HG02870 (cell line): ENCODE measurements at regions not wholly inside any gene's neighbourhood (a gene's known extent, or its start where the extent isn't known, plus 50 kb on each side); places are given as distances from the start of the nearest gene placed in this dataset.
"Not testable (repeated sequence)": the region's sequence is repeated elsewhere in the genome, so short reads cannot be mapped to it uniquely, and the experiment has no call there.

Source experiments
- ATAC-seq: cut with Tn5 transposase; IDR thresholded peaks from one replicate; pipeline ENCODE4 v1.9.1; 2021; ENCODE audit warnings: mild to moderate bottlenecking, moderate library complexity; ENCODE audit not compliant: unreplicated experiment

GRCh38 chr17:45646288-45646988 is 137.7 kb upstream of the CRHR1 start:
- no peak for ATAC-seq

- ATAC-seq = no peak
Observed at GRCh38 chr17:45648642-45649041, 135.5 kb upstream of the CRHR1 start.

GRCh38 chr17:45649796-45650195 is 134.3 kb upstream of the CRHR1 start:
- no peak for ATAC-seq

- ATAC-seq = no peak
Observed at GRCh38 chr17:45650561-45650960, 133.6 kb upstream of the CRHR1 start.

- no peak for ATAC-seq
Observed at GRCh38 chr17:45651145-45651709, 132.9 kb upstream of the CRHR1 start.

GRCh38 chr17:45653616-45654015 is 130.5 kb upstream of the CRHR1 start:
- no peak for ATAC-seq

GRCh38 chr17:45656527-45657181 is 127.5 kb upstream of the CRHR1 start:
- ATAC-seq = no peak

- ATAC-seq = no peak
Observed at GRCh38 chr17:45660474-45660873, 123.6 kb upstream of the CRHR1 start.

- ATAC-seq = no peak
Observed at GRCh38 chr17:45662432-45662831, 121.7 kb upstream of the CRHR1 start.

GRCh38 chr17:45663772-45664171 is 120.3 kb upstream of the CRHR1 start:
- no peak for ATAC-seq

GRCh38 chr17:45664921-45665320 is 119.2 kb upstream of the CRHR1 start:
- no peak for ATAC-seq

GRCh38 chr17:45666046-45666600 is 118.0 kb upstream of the CRHR1 start:
- ATAC-seq = no peak

GRCh38 chr17:45666641-45667040 is 117.5 kb upstream of the CRHR1 start:
- ATAC-seq = no peak

GRCh38 chr17:45667591-45668171 is 116.4 kb upstream of the CRHR1 start:
- ATAC-seq = no peak

GRCh38 chr17:45668316-45668715 is 115.8 kb upstream of the CRHR1 start:
- ATAC-seq = no peak

GRCh38 chr17:45672301-45672700 is 111.8 kb upstream of the CRHR1 start:
- no peak for ATAC-seq

- ATAC-seq = no peak
Observed at GRCh38 chr17:45672792-45673191, 111.3 kb upstream of the CRHR1 start.

GRCh38 chr17:45673759-45674158 is 110.4 kb upstream of the CRHR1 start:
- ATAC-seq = not testable (repeated sequence)

GRCh38 chr17:45675012-45675411 is 109.1 kb upstream of the CRHR1 start:
- no peak for ATAC-seq

- no peak for ATAC-seq
Observed at GRCh38 chr17:45675892-45676291, 108.2 kb upstream of the CRHR1 start.

GRCh38 chr17:45676695-45677094 is 107.4 kb upstream of the CRHR1 start:
- ATAC-seq = no peak

GRCh38 chr17:45677770-45678169 is 106.3 kb upstream of the CRHR1 start:
- ATAC-seq = no peak
